UCSD-AML1 (cell line): ENCODE measurements at regions not wholly inside any gene's neighbourhood (a gene's known extent, or its start where the extent isn't known, plus 50 kb on each side); places are given as distances from the start of the nearest gene placed in this dataset.

ENCODE experiments used
- DNase-seq: peaks from one replicate; lab custom pipeline; 2025; ENCODE audit not compliant: unreplicated experiment; lab: John Stamatoyannopoulos, UW

DNA sequence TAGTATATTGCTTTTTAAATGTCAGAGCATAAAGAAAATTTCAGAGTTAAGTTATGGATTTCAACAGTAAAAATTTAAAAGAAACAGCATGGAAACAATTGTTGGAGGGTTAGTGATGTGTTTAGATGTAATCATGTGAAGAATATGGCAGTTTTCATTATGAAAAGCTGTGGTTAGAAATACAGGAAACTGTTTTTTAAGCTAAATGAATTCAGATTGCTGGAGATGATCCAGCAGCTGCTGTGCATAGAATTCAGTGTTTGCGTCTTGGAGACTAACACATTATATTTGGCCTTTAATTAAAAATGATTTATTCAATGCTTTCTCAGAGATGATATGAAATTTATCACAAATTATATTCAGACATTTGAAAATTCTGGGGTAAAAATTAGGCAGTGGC is 273.6 kb upstream of the LRRC7 start:
- DNase-seq, result no peak

- DNase-seq, result no peak
Measured at GRCh38 chr1:69295265-69295664, 272.5 kb upstream of the LRRC7 start.

DNA sequence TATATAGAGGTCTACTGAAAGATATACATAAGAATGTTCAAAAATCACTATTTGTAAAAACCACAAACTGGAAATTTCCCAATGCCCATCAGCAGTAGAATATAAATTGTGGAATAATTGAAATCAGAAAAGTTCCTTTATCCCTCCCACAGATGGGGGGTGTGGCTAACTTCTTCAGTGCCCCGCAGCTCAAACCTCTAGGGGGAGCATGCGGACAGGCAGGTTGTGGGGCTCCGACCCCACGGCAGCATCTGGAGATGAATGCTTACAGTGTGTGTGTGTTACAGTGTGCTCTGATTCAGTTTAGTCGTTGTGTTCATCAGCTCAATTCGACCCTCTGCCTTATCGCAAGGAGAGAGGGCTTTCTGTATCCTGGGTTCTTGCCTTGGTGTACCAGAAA is 262.1 kb upstream of the LRRC7 start:
- no peak for DNase-seq

DNA sequence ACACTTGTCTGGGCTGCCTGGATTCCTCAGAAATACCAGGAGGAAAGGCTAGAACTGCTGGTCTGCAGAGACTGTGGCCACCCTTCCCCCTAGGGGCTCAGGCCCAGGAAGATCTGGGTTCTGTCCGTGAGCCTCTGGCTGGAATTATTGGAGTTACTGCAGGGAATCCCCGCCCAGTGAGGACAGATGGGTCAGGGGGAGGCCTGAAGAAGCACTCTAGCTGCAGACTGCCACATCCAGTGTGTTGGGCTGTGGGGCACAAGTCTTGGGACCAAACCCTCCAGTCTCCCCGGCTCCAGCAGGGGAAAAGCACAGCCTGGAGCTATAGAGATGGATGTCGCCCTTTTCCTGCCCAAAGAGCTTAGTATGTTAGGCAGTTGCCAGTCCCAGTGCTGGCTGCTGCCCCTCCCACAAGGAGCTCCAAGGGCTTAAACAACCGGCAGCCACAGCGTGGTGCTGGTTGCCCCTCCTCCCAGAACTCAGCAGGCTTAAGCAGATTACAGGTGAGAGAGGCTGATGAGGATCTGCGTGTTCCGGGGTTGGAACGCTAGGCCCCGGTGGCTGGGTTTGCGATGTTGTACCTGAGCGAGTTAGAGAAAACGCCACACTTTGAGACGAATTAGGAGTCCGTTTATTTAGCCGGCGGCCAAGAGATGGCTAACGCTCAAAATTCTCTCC is 255.5 kb upstream of the LRRC7 start:
- DNase-seq, result no peak

DNA sequence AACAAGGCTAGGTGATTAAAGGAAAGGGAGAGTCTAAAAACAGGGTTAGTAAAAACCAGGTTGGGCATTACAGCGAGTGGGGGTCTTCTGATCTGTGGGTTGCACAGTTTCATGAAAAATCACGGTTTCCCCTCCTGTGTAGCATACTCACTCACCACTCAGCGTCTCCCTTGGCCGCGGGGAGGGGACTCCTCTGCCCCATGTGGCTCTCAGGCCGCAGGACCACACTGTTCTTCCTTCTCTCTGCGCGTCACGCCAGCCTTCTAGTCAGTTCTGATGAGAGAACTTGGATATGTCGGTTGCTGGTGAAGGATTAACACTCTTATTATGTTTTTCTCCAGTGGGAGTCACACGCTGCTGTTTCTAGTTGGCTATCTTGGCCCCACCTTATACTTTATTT is 254.6 kb upstream of the LRRC7 start:
- DNase-seq, result no peak

DNA sequence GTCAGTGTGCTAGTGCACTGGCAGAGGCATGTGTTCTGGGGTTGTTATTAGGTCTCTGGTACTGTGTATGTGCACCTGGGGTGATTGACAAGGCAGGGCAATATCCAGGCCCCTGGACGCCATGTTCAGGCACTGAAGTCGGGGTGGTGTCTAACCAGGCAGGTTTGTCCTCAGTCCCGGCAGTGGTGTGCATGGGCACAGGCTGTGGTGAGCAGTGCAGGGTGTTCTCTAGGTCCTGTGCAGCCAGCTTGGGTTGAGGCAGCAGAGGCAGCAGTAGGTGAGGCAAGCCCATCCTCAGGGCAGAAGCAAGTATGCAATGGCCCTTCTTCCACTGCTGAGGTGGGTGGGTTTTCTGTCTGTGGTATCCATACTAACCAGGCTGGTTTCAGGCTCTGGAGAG is 252.3 kb upstream of the LRRC7 start:
- DNase-seq, result no peak

DNA sequence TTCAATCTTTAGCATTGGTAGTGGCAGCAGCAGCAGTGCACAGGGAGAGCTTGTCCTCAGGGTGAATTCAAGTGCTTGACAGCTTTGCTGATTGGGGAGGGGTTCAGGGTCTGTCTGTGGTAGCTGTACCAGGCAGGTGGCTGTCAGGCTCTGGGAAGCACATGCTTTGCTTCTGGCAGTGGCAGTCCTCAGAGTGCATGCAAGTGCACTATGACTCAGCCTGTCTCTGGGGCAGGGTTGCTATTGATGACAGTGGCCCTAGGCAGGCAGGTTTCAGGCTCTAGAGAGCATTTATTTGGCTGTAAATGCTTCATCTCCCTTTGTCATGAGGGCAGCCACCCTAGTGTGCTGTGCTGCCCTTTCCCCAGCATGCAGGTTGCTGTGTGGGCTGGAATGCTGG is 251.9 kb upstream of the LRRC7 start:
- DNase-seq, result no peak

DNA sequence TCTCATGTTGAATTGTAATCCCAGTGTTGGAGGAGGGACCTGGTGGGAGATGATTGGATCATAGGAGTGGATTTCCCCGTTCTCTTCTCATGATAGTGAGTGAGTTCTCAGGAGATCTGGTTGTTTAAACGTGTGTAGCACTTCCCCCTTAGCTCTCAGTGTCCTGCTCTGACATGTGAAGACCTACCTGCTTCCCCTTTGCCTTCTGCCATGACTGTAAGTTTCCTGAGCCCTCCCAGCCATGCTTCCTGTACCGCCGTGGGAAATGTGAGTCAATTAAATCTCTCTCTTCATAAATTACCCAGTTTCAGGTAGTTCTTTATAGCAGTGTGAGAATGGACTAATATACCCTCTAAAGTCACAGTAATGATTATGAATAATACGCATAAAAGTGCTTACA is 248.4 kb upstream of the LRRC7 start:
- no peak for DNase-seq

DNA sequence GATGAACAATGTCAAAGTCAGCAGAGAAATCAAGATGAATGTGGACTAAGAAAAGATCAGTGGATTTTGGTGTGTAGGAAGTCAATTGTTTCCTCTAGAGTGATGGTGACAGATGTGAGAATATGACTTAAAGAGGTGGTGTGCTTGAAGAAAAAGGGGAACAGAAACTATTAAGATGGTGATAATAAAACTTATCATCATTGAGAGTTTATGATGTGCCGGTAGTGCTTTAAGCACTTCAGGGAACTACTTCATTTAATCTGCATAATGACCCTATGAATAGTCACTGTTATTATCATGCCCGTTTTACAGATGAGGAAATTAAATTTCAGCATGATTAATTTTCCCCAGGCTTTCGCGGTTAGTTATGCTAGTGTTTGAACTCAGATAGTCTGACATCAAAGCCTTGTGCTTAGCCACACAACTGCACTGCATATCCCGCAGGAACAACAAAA is 246.9 kb upstream of the LRRC7 start:
- DNase-seq, result no peak

- DNase-seq, result no peak
Measured at GRCh38 chr1:69321311-69321710, 246.4 kb upstream of the LRRC7 start.

DNA sequence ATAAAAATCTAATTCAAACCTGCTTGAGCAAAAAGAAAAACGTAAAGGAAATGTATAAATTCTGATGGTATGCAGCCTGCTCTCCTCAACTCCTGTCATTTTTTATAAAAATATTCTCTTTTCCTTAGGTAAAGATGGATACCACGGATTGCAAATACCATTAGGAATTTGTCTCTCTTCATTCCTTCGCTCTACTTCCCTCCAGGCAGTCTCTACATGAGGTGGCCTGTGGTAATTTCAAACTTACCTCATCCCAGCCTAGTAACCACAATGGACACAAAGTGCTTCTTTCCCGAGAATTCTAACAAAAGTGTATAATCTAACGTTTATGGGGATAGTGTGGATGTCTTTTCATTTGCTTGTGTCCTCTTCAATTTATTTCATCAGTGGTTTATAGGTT is 239.5 kb upstream of the LRRC7 start:
- no peak for DNase-seq

- DNase-seq, result no peak
Measured at GRCh38 chr1:69363236-69363635, 204.5 kb upstream of the LRRC7 start.

- no peak for DNase-seq
Measured at GRCh38 chr1:69373520-69373919, 194.2 kb upstream of the LRRC7 start.

DNA sequence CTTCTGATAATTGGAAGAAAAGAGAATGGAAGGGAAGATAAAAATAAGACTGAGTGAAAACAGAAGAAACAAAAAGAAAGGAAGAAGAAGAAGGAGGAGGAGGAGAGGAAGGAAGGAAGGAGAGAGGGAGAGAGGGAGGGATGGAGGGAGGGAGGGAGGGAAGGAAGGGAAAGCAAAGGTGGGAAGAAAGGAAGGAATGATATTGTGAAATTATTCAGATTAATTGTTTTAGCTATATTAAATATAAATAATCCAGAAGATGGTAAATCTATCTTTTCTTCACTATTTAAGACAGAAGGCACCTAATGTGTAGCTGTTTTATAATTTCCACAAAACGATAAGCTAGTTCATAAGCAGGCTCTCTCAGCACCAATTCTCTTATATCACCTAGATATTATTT is 191.3 kb upstream of the LRRC7 start:
- no peak for DNase-seq

DNA sequence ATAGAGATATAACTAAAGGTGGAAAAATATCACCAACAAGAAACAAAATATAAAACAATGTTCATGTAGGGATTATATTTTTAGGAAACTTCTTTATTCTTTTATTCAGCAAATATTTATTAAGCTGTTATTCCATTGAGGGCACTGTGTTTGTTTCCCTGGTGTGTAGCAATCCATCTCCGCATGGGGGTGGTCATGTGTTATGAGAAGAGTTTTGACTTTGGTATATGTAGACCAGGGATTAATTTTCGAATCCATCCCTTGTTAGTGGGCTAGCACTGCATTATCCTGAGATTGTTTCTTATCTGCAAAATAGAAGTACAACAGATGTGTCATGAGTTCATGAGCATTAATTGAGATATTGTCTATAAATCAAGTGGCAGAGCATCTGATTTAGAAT is 190.2 kb upstream of the LRRC7 start:
- DNase-seq, result no peak

DNA sequence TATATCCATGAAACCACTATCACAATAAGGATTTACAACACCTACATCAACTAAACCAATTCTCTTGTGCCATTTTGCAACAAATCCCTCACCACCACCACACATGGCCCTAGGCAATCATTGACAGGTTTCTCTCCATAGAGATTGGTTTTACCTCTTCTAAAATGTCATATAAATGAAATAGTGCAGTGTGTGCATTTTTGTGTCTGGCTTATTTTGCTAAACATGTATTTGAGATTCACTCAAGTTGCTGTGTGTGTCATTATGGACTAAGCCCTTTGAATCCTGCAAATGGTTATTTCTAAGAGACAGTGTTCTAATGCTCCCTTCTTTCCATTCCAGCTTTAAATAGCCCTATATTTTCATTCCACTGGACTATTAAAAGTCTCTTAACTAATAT is 179.7 kb upstream of the LRRC7 start:
- DNase-seq, result no peak

DNA sequence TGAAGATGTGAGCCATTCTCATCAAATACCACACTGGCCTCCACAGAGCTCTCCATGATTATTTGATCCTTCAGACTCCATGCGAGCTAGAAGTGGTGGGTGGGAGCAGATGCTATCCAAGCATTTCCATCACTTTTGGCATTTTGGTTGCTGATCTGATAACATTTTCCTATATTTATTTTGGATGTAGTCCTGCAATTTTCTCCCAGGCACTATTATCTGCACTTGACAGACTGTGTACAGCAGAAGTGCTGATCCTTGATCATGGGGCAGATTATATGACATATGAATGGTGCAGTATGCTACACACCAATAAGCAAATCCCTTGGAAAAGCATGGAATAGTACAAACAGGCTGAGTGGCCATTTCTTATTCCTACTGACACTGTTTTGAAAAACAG is 167.6 kb upstream of the LRRC7 start:
- no peak for DNase-seq

DNA sequence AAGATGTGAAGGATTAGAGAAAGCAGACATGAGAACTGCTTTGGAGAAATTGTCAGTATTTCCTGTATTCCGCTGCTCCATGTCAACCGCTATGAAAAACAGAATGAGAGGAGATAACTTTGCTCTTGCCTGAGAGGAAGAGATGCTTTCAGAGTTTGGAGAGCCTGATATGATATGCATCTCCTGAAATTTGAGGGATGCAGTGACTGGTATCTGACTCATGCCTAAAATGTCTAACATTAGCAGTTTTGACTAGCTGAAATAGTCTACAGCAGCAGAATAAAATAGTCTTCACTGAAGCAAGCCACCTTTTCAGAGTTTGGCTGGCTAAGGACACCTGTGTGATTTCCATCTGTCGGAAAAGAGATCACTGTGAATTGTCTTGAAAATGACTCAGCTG is 165.8 kb upstream of the LRRC7 start:
- DNase-seq, result no peak

DNA sequence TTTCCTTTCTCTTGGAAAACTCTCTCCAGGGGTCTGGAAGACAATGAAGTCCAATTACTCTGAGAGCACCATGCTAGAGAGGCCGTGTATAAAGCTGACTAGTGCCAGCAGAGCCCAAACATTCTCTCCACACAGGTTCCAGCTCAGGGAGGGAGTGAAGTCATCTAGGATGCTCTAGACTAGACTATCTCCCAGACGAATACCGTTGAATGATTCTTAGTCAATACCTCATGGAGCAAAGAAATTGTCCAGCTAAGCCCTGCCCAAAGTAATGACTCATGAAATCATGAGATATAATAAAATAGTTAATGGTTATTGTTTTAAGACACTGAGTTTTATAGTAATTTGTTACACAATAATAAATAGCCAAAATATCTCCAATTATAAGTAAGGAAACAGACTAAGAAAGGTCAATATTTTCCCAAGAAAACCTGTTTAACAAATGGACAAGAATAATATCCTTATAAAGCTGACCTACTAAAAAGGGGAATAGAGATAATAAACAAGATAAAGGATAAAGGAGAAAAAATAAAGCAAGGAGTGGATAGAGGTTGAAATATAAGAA is 163.9 kb upstream of the LRRC7 start:
- no peak for DNase-seq

DNA sequence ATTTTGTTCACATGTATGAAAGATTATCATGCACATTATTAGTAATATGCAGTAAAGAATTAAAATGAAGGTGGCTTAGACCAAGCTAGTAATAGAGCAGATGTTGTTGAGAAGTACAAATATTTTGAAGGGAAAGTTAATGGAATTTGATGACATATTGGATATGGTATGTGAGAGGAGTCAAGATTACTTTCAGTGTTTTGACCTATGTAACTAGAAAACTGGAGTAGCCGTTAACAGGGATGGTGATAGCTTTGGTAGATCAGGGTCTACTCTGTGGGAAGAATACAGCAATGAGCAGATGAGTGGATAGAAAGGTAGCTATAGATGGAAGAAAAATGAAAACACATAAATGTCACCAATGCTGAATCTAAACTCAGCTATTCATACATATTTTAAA is 163.2 kb upstream of the LRRC7 start:
- DNase-seq, result no peak

GRCh38 chr1:69406244-69406643 is 161.5 kb upstream of the LRRC7 start:
- no peak for DNase-seq

DNA sequence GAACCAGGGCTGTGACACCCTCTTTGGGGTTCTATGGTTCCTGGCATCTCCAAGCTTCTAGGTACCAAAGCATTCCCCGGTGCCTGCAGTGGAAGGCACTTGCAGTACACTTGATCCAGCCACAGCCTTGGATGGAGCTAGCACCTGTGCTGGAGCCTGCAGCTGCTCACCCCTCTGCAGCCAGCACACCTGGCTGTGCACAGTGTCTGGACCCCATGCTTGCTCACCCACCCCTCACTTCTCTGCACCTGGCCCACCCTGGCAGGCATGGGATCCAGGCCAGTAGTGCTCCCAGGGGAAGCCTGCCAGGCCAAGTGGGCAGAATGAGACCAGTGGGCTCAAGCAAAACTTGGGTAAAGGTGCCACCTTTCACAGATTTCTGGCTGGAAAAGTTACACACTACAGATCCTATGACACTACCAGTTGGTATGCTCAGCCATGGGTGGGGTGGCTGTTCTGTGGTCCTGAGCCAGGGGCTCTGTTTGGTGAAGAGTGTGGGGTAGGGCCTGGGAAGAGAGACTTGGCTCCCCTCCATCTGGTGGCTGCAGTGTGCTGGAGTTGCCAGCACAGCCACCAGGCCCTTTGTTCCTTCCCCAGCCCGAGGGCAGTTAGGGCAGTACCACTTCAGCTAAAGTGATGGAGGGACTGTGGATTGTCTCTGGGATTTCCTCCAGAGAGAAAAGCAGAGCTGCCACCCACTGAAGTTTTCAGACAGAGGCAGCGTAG is 157.8 kb upstream of the LRRC7 start:
- DNase-seq, result no peak

DNA sequence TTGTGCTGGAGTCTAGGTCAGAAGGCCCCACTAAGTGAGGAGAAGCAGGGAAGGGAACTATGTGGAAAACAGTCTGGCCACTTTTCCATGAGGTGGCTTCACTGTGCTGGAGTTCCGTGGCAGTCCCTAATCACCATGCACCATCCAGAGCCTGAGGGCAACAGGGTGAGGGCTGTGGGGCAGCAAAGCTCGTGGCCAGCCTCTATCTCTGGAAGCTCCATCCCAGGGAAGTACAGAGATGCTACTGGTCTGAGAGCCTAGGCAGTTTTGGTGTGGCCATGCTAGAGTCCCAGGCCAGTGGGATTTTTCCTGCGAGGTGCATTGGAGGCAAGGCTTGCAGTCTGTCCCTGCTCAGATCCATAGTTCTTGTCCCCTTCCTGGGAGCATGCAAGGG is 157.3 kb upstream of the LRRC7 start:
- no peak for DNase-seq
